NCI-H2196 treated with DMSO at 0.1 percent for 48 hours (cell line): ENCODE measurements at regions not wholly inside any gene's neighbourhood (a gene's known extent, or its start where the extent isn't known, plus 50 kb on each side); places are given as distances from the start of the nearest gene placed in this dataset.
"Not testable (repeated sequence)": the region's sequence is repeated elsewhere in the genome, so short reads cannot be mapped to it uniquely, and the experiment has no call there.

Source experiments
- DNase-seq: peaks from one replicate; lab custom pipeline; 2025; ENCODE audit not compliant: unreplicated experiment; lab: John Stamatoyannopoulos, UW

DNA sequence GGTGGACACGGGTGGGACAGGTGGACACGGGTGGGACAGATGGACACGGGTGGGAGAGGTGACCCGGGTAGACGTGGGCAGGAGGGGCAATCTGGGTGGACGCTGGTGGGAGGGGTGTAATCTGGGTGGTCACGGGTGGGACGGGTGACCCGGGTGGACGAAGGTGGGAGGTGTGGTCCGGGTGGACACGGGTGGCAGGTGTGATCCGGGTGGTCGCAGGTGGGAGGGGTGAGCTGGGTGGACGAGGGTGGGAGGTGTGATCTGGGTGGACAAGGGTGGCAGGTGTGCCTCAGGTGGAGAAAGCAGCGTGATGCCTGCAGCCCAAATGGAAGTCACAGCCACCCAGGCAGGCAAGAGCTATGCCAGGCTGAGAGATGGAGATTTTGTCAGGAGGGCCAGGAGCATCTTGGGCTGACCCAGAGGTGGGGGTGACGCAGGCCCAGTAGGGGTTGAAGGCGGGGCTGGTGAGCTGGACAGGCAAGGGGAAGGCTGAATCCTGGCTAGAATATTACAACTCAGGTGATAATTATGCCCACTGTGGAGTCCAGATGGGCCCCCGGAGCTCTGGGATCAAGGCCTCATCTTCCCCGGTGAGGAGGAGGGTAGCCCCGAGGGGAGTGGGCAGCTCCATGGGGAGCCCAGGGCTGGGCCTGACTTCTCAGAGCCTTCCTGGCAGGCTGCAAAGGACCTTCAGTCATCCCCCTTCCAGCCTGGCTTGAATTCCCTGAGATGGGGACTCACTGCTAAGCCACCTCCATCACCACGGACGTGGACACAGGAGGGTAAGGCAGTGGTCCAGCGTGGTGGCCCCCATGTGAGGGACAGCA lies 100.0 kb downstream of the ADRA2C start:
- no peak for DNase-seq

DNA sequence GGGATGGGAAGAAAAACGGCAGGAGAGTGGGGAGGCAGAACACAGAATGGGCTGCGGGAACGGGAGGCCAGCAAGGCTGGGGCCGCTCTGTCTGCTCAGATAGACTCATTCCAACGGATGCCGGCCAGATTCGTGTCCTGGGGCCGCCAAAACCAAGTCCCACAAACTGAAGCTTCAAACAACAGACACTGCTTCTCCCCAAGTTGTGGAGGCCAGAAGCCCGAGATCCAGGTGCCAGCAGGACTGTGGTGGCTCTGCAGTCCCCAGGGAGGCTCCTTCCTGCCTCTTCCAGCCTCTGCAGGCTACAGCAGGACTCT lies 100.6 kb downstream of the ADRA2C start:
- DNase-seq: no peak

DNA sequence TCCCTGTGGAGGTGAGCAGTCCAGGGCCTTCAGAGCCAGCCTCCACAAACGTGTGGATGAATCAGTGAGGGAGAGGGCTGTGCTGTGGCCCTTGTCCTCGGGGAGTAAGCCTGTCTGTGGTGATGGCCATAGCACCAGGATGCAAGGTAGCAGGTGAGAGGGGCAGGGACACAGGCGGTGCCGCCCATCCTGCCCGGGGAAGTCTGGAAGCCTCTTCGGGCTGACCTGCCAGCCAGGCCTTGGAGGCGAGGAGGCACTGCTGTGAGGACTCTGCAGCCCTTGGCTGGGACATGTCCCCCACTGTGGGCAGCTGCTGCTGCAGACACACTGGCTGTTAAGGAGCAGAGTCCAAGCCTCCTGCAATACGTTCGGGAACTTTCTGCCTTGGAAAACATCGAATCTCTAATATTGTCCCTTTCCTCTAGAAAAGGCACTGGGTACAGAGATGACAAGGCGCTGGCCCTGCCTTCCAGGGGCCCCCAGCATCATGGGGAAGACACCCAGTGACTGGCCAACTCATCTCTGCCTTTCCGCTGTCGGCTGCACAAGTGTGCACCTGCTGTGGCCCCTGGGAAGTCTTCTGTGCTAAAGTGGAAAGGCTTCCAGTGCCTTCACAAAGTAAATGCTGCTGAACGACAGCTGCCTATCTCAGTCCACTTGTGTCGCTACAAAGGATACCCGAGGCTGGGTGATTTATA lies 101.4 kb downstream of the ADRA2C start:
- no peak for DNase-seq

DNA sequence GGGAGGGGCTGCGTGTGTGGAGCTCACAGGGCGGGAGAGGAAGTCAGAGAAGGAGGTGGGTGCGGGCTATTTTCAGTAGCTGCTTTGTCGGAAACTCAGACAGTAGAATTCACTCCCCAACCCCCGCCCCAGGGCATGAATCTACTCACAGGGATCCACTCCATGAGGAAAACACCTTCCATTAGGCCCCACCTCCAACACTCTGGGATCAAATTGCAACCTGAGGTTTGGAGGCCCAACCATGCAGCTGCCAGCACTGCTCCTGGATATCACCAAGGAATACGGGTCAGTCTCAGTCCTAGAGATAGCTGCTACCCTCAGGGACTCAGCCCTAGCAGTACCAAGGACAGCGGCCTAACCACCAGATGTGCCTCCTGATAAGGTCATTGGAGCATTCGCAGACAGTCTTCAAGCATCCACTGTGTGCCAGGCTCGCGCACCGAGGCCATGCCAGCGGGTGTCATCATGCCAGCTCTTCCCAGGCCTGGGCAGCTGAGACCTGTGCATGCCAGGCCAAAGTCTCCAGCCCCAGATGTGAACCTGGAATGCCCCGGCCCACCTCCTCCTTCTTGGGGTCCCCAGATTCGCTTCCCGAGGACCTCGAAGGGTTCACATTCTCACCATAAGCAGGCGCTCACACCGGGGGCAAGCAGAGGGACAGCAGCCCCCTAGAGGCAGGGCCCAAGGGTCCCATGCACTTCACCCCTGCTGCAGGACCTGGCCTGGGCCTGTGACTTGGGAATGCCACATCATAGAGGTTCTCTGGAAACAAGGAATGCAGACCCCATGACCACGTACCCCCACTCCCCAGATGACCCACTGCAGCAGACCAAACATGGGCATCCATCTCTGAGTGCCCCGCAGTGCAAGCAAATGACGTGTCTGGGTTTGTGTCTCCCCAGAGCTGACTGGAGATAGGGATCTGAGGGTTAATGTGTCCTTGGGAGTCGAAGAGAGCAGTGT lies 102.3 kb downstream of the ADRA2C start:
- DNase-seq: no peak

DNA sequence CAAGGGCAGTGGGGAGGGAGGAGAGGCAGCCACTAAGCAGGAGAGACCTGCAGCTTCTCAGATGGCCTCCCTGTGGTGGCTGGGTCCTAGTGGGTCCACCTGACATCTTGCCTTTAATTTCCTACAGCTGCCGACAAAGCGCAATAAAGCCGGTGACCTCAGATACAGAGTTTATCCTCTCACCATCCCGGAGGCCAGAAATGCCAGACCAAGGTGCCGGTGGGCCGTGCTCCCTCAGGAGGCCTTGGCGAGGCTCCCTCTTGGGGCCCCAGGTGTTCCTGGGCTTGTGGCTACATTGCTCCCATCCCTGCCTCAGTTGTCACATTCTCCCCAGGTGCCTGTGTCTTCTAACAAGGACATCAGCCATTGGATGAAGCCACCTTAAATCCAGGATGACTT lies 103.0 kb downstream of the ADRA2C start:
- DNase-seq: no peak

DNA sequence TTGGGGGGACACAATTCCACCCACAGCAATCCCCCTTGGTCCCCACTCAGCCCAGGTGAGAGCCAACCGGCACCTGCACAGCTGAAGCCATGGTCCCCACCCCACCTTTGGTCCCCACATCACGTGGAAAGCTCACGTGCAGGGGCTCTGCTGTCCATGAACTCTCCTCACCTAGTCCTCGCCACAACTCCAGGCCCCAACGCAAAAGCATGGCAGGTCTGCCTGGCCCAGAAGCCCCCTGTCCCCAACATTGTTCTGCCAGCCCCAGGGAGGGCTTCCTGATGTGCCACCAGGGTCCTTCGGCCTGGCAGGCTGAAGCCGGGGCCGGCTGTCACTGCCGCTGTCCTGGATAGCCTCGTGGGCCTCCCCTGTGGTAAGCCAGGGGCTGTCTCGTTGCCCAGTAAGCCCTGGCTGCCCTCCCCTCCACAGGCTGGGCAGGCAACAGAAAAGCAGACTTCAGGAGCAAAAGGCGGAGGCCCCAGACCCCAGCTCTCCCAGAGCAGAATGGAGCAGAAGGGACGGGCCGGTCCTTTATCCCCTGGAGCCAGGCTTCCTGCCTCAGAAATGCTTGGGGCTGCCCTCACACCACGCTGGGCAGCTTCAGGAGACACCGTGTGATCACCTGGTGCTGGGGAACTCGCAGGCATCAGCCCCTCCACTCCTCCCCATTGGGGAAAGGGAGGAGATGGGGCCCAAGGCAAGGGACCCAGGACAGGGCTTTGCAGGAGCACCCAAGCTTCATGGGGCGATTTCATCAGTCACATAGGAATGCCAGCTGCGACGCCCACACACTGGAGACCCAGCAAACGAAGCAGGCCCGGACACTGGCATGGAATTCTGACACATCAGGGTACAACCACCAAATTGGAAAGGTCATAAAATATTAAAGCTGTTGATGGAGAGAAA lies 103.7 kb downstream of the ADRA2C start:
- no peak for DNase-seq

DNA sequence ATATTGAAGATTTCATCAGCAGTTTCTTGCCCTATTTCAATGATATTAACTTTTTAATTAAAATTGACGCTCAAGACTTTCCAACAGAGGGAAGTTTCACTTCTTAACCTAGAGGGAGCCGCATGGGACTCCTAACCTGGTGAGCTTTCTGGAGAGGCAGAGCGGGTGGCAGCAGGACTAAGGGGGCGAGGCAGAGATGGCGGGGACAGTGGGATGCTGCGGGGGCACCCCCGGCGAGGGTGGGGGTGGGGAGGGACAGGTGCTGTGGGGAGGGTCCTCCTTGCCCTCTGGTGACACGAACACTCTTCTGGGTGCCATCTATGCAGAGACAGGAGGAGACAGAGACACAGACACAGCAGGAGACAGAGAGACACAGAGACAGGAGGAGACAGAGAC lies 104.4 kb downstream of the ADRA2C start:
- DNase-seq: no peak

DNA sequence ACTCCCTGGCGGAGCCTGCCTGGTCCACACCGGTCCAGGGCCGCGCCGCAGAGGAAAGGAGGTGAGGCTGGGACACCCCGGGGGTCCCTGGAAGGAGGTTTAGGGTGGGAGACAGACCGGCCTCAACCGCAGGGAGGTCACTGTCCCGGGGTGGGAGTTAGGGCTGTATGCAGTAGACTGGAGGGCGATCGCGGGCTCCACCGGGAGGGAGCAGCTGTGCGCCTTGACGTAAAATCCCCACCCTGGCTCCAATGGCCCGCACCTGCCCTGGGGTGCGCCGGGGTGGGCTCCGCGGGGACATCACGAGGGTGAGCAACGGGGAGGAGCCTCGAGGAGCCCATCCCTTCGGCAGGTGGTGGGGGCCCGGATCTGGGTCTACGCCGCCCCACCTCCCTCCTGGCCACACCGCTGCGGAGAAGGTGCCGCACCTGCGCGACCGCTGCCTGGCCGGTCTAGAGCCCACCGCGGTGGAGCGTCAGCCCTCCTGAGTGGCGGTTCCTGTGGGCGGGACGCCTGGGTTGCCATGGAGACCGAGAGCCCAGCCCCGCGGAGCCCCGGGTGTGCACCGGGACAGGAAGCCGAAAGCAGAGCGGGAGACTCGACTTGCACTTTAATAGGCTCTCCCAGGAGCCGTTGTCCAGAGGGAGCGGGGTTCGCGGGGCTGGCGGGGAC lies 105.1 kb downstream of the ADRA2C start:
- DNase-seq: no peak

DNA sequence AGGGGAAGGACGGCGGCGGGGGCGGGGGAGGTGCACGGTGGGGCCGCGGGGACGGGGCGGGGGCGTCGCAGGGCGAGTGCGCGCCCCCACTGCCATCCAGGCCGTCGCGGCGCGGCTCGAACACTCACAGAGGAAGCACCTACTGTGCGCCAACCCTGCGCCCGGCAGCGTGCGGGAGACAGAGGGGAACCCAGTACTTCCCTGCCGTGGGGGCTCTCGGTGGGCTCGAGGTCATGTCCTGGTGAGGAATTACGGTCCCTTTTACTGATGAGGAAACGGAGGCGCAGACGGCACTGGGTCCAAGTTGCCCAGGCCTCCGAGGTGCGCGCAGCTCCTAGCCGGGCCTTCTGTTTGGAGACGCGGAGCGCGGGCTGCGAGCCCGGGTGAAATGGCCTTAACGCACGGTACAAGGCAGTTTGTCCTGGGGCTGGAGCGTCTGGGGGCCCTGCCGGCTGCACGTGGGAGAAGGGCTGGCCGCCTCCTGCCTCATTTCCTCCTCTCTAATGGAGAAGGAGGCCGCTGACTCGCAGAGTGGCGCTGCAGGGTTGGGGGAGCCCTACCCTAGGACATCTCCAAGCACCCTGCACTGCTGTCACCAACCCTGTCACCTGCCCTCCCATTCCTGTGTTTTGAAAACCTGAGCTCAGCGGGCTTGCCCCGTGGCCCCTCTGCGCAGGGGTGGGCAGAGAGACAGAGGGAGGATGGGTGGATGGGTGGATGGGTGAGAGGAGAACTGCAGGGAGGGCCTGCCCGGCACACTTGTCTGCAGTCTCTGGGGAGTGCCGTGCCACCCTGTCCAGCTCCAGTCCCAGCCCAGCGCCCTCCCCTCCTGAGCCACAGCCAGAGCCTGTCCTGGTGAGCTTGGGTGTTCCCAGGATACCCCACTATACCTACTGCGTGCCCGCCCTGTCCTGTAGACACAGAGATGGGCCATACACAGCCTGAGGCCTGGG lies 106.0 kb downstream of the ADRA2C start:
- DNase-seq: no peak

DNA sequence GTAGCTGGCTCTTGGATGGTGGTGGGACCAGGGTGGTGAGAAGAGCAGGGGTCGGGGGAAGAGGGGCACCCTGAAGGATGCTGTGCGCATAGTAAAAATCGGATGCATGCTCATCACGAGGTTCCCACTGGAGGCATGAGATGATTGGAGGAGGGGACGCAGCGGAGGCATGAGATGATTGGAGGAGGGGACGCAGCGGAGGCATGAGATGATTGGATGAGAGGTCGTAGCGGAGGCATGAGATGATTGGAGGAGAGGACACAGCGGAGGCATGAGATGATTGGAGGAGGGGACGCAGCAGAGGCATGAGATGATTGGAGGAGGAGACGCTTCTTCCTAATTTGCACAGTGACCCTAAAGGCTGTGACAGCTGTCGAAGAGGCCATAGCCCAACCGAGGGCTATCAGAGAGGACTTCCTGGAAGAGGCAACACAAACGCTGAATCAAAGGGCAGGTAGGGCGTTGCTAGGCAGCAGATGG lies 106.7 kb downstream of the ADRA2C start:
- DNase-seq: no peak

DNA sequence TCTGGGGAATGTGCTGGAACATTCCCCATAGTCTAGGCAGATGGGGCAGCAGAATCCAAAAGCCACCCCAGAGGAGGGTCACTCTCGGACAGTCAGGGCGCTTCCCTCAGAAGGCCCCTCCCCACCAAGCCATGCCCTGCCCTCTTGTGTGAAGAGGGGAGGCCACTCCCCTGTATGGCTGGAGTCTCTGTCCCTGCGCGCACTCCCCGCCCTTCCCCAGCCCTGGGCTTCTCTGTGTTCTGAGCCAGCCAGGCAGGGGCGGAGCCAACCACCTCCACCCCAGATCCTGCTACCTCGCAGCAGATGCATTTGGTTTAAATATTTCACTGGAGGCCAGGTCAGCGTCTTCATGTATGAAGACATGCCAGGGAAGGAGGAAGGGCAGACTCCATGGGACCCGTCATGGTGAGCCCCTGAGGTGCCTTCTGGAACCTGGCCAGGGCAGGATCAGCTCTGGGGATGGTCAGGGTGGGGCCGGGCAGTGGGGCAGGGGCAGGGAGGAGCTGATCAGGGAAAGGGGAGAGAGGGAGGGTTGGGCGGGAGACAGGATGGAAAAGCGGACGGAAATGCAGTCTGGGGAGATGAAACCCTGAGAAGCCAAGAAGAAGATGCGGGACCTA lies 107.3 kb downstream of the ADRA2C start:
- peak; percentile 28 for DNase-seq

DNA sequence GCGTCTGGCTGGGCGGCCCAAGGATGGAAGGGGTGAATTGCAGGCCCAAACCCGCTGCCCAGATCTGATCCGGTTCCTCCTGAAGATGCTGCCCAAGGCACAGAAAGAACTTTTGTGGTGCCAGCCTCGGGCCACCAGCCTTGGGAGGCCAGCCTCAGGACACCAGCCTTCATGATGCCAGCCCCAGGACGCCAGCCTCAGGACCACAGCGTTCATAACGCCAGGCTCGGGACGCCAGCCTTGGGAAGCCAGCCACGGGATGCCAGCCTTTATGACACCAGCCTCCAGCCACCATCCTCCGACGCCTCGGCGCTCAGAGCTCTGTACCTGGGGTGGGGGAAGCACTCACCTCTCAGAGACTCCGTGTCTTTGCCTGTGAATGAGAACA lies 107.8 kb downstream of the ADRA2C start:
- no peak for DNase-seq

DNA sequence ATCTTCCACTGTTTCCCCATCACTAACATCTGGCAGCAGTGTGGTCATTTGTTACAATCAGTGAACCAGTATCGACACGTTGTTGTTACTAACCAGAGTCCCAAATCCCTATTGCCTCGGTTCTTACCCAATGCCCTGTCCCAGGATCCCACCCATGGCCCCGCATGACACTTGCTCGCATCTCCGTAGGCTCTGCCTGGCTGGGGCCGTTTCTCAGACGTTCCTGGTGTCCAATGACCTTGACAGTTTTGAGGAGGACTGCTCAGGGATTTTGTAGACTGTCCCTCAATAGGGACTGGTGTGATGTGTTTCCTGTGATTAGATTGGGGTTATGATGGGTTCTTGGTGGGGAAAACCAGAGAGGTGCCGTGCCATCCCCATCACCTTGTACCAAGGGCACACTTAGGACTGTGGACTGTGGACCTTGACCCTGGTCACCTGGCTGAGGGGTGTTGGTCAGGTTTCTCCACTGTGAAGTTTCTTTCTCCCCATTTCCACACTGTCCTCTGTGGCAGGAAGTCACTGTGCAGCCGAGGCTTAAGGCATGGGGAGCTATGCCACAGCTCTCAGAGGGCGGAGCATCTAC lies 108.4 kb downstream of the ADRA2C start:
- DNase-seq: no peak

DNA sequence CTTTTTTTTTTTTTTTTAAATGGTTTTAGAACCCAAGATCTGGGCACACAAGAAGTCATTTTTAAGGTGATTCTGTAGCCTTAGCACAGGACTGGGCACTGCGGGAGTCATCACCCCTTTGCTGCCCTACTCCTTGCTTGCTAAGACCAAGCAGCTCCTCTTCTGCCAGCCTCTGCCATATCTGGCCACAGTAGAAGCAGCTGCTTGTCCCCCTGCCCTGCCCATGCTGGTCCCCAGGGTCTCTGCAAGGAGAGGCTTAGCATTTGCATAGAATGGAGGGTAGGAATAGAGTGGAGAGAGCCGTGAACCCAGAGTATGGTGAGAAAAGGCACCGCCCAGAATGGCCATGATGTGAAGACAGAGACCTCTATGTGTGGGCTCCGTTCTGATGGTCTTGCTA lies 109.3 kb downstream of the ADRA2C start:
- DNase-seq: no peak

DNA sequence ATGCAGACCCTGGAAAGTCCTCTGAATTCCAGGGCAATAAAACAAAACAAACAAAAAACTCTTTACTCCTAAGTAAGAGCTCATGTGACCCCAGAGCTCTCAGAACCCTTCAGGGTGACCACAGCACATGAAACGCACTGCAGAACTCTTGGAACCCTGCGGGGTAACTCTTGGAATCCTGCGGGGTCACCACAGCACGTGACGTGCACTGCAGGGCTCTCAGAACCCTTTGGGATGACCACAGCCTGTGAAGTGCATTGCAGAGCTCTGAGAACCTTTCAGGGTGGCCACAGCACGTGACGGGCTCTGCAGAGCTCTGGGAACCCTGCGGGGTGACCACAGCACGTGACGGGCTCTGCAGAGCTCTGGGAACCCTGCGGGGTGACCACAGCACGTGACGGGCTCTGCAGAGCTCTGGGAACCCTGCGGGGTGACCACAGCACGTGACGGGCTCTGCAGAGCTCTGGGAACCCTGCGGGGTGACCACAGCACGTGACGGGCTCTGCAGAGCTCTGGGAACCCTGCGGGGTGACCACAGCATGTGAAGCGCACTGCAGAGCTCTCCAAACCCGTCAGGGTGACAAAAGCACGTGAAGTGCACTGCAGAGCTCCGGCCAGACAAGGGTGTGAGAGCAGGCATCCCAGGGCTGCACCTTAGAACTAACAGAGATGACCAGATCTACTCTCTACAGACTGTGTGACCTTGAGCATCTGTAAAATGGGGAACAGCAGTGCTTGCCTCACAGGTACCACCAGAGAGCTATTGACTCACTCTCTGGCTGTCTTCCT lies 110.1 kb downstream of the ADRA2C start:
- not testable (repeated sequence) for DNase-seq

DNA sequence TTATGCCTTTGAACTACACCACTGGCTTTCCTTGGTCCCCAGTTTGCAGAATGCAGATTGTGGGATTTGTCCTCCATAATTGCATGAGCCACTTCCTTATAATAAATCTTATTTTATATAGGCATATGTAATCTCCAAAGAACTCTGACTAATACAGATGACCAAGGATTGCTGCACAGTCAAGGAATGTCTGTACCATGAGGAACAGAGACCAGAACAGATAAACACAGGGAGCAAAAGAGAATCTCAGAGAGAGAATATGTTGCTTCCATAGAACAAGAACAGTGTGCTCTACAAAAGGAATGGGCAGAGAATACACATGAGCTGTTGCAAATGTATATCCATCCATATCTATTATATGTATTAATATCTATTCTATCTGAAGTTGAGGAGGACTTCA lies 111.1 kb downstream of the ADRA2C start:
- DNase-seq: no peak

DNA sequence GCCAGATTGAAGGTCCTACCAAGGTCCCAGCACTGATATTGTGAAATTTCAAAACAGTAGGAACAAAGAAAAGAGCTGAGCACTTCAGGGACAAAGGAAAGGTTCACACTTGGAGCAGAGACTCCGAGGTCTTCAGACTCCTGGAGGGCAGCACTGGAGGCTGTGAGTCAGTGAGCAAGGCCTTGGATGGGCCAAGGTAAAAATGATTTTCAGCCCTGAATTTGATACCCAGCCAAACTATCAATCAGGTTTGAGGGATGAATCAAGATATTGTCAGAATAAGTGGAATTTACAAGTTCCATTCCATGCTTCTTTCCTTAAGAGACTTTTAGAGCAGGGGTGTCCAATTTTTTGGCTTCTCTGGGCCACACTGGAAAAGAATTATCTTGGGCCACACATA lies 111.7 kb downstream of the ADRA2C start:
- no peak for DNase-seq
